Omental fat pad (tissue), 3 donors: ENCODE measurements at regions not wholly inside any gene's neighbourhood (a gene's known extent, or its start where the extent isn't known, plus 50 kb on each side); places are given as distances from the start of the nearest gene placed in this dataset.

Experiments used
- ATAC-seq: fragments of 150-250 bp; one replicate; pipeline ENCODE4 v1.9.1; 2016; ENCODE audit warnings: mild to moderate bottlenecking, moderate library complexity; ENCODE audit not compliant: low FRiP score
- DNase-seq: peaks from one replicate; pipeline ENCODE4 v3.0.0-alpha.2; 2019; ENCODE audit warnings: low spot score
- CTCF ChIP-seq, 3 donors: fragments of 450-650 bp; IDR thresholded peaks; one replicate each; pipeline ENCODE4 v1.5.1; 2016 to 2017; ENCODE audit warnings: antibody characterized with exemption in 3 of 3, mild to moderate bottlenecking in 3 of 3, moderate library complexity in 2 of 3

GRCh38 chr4:20362148-20362547, 110.4 kb downstream of the SLIT2 start:
- no peak for ATAC-seq
- TF ChIP-seq CTCF (IDR thresholded peaks at IDR 0.05): no peak

GRCh38 chr4:20364969-20365368, 113.3 kb downstream of the SLIT2 start:
- ATAC-seq (no peak), DNase-seq (no peak)
- no peak for TF ChIP-seq CTCF (IDR thresholded peaks at IDR 0.05)

More at GRCh38 chr4:20362148-20362547, 110.4 kb downstream of the SLIT2 start:
- no peak for DNase-seq

DNA sequence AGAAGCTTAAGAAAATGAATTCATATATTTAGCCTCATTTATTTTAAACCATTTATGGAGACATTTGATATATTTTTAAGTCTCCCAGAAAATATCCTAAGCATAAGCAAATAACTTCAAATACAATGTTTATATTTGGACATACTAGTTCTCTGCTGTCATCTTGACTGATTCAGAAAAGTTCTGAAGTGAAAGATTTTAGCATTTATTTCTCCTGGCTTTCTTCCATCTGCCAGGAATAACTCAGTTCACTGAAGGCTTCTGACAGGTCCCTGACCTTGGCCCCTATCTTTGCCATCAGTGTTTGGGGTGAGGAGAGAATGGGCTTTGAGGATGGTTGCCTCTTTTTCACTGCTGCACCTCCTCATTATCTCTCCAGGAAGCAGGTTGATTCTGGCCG, 115.7 kb downstream of the SLIT2 start:
- no peak for TF ChIP-seq CTCF (IDR thresholded peaks at IDR 0.05)

DNA sequence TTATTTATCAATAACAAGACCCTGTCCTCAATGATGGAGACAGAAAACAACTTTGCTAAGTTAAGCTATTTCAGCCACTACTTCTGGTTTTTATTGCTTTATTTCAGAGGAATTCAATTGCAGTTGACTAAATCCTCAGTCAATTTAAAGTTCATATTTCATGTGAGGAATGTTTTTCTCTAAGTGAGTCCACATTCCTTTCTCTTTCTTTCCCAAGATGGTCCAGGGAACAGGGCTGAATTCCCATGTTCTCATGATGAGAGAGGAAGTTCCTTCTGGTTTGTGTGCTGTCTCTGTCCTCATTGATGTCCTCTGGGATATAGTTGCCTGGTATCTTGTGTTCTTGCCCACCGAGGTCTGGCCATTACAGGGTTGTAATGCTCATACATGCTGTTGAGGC, 117.2 kb downstream of the SLIT2 start:
- TF ChIP-seq CTCF (IDR thresholded peaks at IDR 0.05): no peak
- DNase-seq (no peak), ATAC-seq (no peak)

More for the DNA sequence above, 115.7 kb downstream of the SLIT2 start:
- ATAC-seq (no peak), DNase-seq (no peak)

- ATAC-seq: no peak
- TF ChIP-seq CTCF (IDR thresholded peaks at IDR 0.05): no peak
- DNase-seq: no peak
Measured at GRCh38 chr4:20370274-20370673, 118.6 kb downstream of the SLIT2 start.

DNA sequence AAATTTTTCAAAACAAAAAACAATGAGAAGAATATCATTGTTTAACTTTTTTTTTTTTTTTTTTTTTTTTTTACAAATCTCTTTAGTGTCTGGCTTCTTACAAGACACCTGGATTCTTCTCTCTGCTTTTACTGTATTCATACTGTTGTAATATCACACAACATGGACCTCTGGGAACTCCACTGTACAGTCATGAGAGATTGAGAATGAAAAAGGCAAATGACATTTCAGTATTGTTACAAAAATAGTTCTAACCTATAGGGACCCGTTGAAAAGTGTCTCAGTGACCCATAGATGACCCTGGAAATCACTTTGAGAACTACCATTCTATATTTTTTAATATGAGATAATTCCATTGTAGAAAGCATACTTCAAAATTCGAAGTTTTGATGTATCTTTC, 124.4 kb downstream of the SLIT2 start:
- ATAC-seq (no peak), DNase-seq (no peak)
- TF ChIP-seq CTCF (IDR thresholded peaks at IDR 0.05): no peak

DNA sequence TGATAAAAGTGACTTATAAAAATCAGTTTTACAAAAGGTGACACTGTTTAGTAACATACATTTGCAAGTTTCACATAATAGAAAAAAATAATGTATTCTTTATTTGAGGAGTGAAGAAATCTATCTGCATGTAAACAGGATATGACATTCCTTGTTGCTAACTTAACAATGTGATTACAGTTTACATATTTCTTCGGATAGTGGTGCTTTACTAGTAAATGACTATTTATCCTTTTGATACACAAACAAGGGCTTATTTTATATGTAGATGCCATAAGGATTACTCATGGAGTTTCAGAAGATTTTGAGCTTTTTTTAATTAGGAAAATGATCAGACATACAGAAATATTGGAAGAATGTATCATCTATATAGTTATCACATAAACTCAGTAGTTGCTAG, 126.5 kb downstream of the SLIT2 start:
- no peak for DNase-seq
- ATAC-seq: no peak
- no peak for TF ChIP-seq CTCF (IDR thresholded peaks at IDR 0.05)
